ENCODE measurements at regions not wholly inside any gene's neighbourhood (a gene's known extent, or its start where the extent isn't known, plus 50 kb on each side); places are given as distances from the start of the nearest gene placed in this dataset.

GRCh38 chr7:13104128-13104527 lies 416.7 kb downstream of the ARL4A start:
- Histone ChIP-seq H3K9me3 (ENCODE audit: insufficient read depth, low read length, severe bottlenecking) (no peaks in the 10 kb centered on the region), H4K20me1 (ENCODE audit: insufficient read depth, low read length) (no peaks in the 10 kb centered on the region), H3K4me3 (ENCODE audit: low read depth in 1 of 2, low read length in 2 of 2) (no peak overlapping the region), H3K27me3 (ENCODE audit: insufficient read depth, low read length, poor library complexity) (no peaks in the 10 kb centered on the region), H3K36me3 (ENCODE audit: insufficient read depth, low read length) (no peaks in the 10 kb centered on the region), H3K79me2 (ENCODE audit: insufficient read depth, low read length) (no peaks in the 10 kb centered on the region), H3K27ac (ENCODE audit: low read length) (no peak overlapping the region), H3K4me2 (ENCODE audit: insufficient read depth, low read length) (no peak overlapping the region), H3K4me1 (ENCODE audit: insufficient read depth, low read length) (no peaks in the 10 kb centered on the region), H3K9ac (ENCODE audit: low read depth, low read length) (no peak overlapping the region), H2AFZ (ENCODE audit: low read depth, low read length) (no peak overlapping the region)
- no peak for DNase-seq
- TF ChIP-seq EZH2 (IDR thresholded peaks at IDR 0.05; ENCODE audit: borderline replicate concordance, low read depth, low read length, severe bottlenecking) (no peak), CTCF (IDR thresholded peaks at IDR 0.05; ENCODE audit: borderline replicate concordance, extremely low read depth, low read length, poor library complexity, severe bottlenecking) (no peak)
- ATAC-seq (ENCODE audit: insufficient read depth, low read depth): no peak

- no peak overlapping the region for H3K9ac ChIP-seq (ENCODE audit: low read depth, low read length)
- H3K4me3 ChIP-seq (ENCODE audit: low read depth in 1 of 2, low read length in 2 of 2): no peak overlapping the region
- DNase-seq (no peak), ATAC-seq (ENCODE audit: insufficient read depth, low read depth) (no peak)
- H3K9me3 ChIP-seq (ENCODE audit: insufficient read depth, low read length, severe bottlenecking): no peaks in the 10 kb centered on the region
- H3K27me3 ChIP-seq (ENCODE audit: insufficient read depth, low read length, poor library complexity): no peaks in the 10 kb centered on the region
- no peaks in the 10 kb centered on the region for H3K36me3 ChIP-seq (ENCODE audit: insufficient read depth, low read length)
- no peaks in the 10 kb centered on the region for H4K20me1 ChIP-seq (ENCODE audit: insufficient read depth, low read length)
- H3K4me2 ChIP-seq (ENCODE audit: insufficient read depth, low read length): no peak overlapping the region
- TF ChIP-seq EZH2 (IDR thresholded peaks at IDR 0.05; ENCODE audit: borderline replicate concordance, low read depth, low read length, severe bottlenecking): no peak
- no peak for TF ChIP-seq CTCF (IDR thresholded peaks at IDR 0.05; ENCODE audit: borderline replicate concordance, extremely low read depth, low read length, poor library complexity, severe bottlenecking)
- H3K27ac ChIP-seq (ENCODE audit: low read length): no peak overlapping the region
- H3K4me1 ChIP-seq (ENCODE audit: insufficient read depth, low read length): no peaks in the 10 kb centered on the region
- no peak overlapping the region for H2AFZ ChIP-seq (ENCODE audit: low read depth, low read length)
- no peaks in the 10 kb centered on the region for H3K79me2 ChIP-seq (ENCODE audit: insufficient read depth, low read length)
Observed at GRCh38 chr7:13105209-13105608, 417.8 kb downstream of the ARL4A start.

- Histone ChIP-seq H2AFZ (ENCODE audit: low read depth, low read length) (no peak overlapping the region), H3K27me3 (ENCODE audit: insufficient read depth, low read length, poor library complexity) (no peaks in the 10 kb centered on the region), H3K4me2 (ENCODE audit: insufficient read depth, low read length) (no peak overlapping the region), H3K27ac (ENCODE audit: low read length) (no peak overlapping the region), H3K79me2 (ENCODE audit: insufficient read depth, low read length) (no peaks in the 10 kb centered on the region), H3K9ac (ENCODE audit: low read depth, low read length) (no peak overlapping the region), H3K36me3 (ENCODE audit: insufficient read depth, low read length) (no peaks in the 10 kb centered on the region), H3K4me3 (ENCODE audit: low read depth in 1 of 2, low read length in 2 of 2) (no peak overlapping the region), H3K9me3 (ENCODE audit: insufficient read depth, low read length, severe bottlenecking) (no peaks in the 10 kb centered on the region), H4K20me1 (ENCODE audit: insufficient read depth, low read length) (no peaks in the 10 kb centered on the region), H3K4me1 (ENCODE audit: insufficient read depth, low read length) (no peaks in the 10 kb centered on the region)
- DNase-seq: no peak
- no peak for ATAC-seq (ENCODE audit: insufficient read depth, low read depth)
- no peak for TF ChIP-seq CTCF (IDR thresholded peaks at IDR 0.05; ENCODE audit: borderline replicate concordance, extremely low read depth, low read length, poor library complexity, severe bottlenecking)
- no peak for TF ChIP-seq EZH2 (IDR thresholded peaks at IDR 0.05; ENCODE audit: borderline replicate concordance, low read depth, low read length, severe bottlenecking)
Observed at GRCh38 chr7:13106513-13106912, 419.1 kb downstream of the ARL4A start.

- Histone ChIP-seq H3K4me3 (ENCODE audit: low read depth in 1 of 2, low read length in 2 of 2) (no peak overlapping the region), H2AFZ (ENCODE audit: low read depth, low read length) (no peak overlapping the region), H3K9ac (ENCODE audit: low read depth, low read length) (no peak overlapping the region), H3K9me3 (ENCODE audit: insufficient read depth, low read length, severe bottlenecking) (no peaks in the 10 kb centered on the region), H3K27ac (ENCODE audit: low read length) (no peak overlapping the region), H3K79me2 (ENCODE audit: insufficient read depth, low read length) (no peaks in the 10 kb centered on the region), H3K27me3 (ENCODE audit: insufficient read depth, low read length, poor library complexity) (no peaks in the 10 kb centered on the region), H3K4me2 (ENCODE audit: insufficient read depth, low read length) (no peak overlapping the region), H3K36me3 (ENCODE audit: insufficient read depth, low read length) (no peaks in the 10 kb centered on the region), H4K20me1 (ENCODE audit: insufficient read depth, low read length) (no peaks in the 10 kb centered on the region), H3K4me1 (ENCODE audit: insufficient read depth, low read length) (no peaks in the 10 kb centered on the region)
- TF ChIP-seq CTCF (IDR thresholded peaks at IDR 0.05; ENCODE audit: borderline replicate concordance, extremely low read depth, low read length, poor library complexity, severe bottlenecking): no peak
- TF ChIP-seq EZH2 (IDR thresholded peaks at IDR 0.05; ENCODE audit: borderline replicate concordance, low read depth, low read length, severe bottlenecking): no peak
- ATAC-seq (ENCODE audit: insufficient read depth, low read depth) (no peak), DNase-seq (no peak)
Observed at GRCh38 chr7:13107291-13107690, 419.9 kb downstream of the ARL4A start.

Data from DND-41 (cell line).